Thyroid gland (tissue), 4 donors: ENCODE measurements at regions not wholly inside any gene's neighbourhood (a gene's known extent, or its start where the extent isn't known, plus 50 kb on each side); places are given as distances from the start of the nearest gene placed in this dataset.

Experiments used
- DNase-seq, 2 donors: peaks; one replicate each; pipeline ENCODE4 v3.0.0-alpha.2; 2019
- H3K27ac ChIP-seq, 3 donors: fragments of 200-600 bp; sonication (generic); 1 replicate in 2 of 3; 2 replicates in 1 of 3; pipeline ENCODE4 v1.5.1; 2016 to 2019; ENCODE audit warnings: mild to moderate bottlenecking in 1 of 3, moderate library complexity in 1 of 3
- H3K27me3 ChIP-seq: fragments of 200-600 bp; sonication (generic); one replicate; pipeline ENCODE4 v1.5.1; 2019
- H3K36me3 ChIP-seq, 2 donors: fragments of 200-600 bp; sonication (generic); one replicate each; pipeline ENCODE4 v1.5.1; 2016 to 2019
- H3K4me1 ChIP-seq, 2 donors: fragments of 200-600 bp; sonication (generic); one replicate each; pipeline ENCODE4 v1.5.1; 2017 to 2019
- H3K4me3 ChIP-seq, 3 donors: fragments of 200-600 bp; sonication (generic); replicated peaks in 1 of 3; 1 replicate in 2 of 3; 2 replicates in 1 of 3; pipeline ENCODE4 v1.5.1; 2016; ENCODE audit warnings: mild to moderate bottlenecking in 1 of 3
- H3K9me3 ChIP-seq: fragments of 200-600 bp; sonication (generic); one replicate; pipeline ENCODE4 v1.5.1; 2017
- POLR2A ChIP-seq, 2 donors: fragments of 450-650 bp; IDR thresholded peaks; one replicate each; pipeline ENCODE4 v1.6.1; 2017; ENCODE audit warnings: antibody characterized with exemption in 2 of 2, mild to moderate bottlenecking in 2 of 2, moderate library complexity in 1 of 2
- WGBS, 2 donors: methylation state at CpG; one replicate each; pipeline ENCODE4 v1.1.5; 2017; 5-methylcytosine and 5-hydroxymethylcytosine counted together
- intact Hi-C: fragments of 100-400 bp; cut with DNase I; formaldehyde crosslinking; loops from one replicate; pipeline ENCODE4 v1.15.1; 2023
- TF ChIP-seq, protein P1 (sequence below), 6 experiments: fragments of 200-600 bp in 3 of 6; fragments of 450-650 bp in 3 of 6; sonication (generic) in 3 of 6; IDR thresholded peaks; one replicate each; pipeline ENCODE4 v1.5.1; 2016 to 2019; ENCODE audit warnings: antibody characterized with exemption in 6 of 6, mild to moderate bottlenecking in 2 of 6, inconsistent platforms in 1 of 6, moderate library complexity in 1 of 6

DNA sequence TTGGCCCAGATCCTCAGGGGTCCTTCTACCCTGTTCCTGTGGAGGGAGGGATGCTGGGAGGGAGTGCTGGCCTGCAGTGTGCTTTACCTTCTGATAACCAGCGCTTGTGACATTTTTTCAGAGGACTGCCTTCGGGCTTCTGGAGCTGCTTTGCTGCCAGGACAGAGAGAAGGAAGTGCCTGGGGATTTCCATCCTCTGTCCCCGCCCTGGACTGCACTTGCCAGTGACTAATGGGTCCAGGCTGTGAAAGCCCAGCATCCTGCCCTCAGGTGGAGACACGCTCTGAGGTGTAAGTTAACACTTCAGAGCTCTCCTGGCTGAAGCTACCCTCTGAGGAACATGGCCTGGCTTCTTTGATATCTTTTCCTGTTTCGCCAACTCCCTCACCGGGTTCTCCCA lies 158.7 kb upstream of the SYT13 start:
- no peaks in the 10 kb centered on the region for H3K36me3 ChIP-seq
- no peak overlapping the region for H3K27ac ChIP-seq
- no peak overlapping the region for H3K4me3 ChIP-seq
- intact Hi-C loops: loop anchor here (5.0 kb wide), 1 partner anchor 217 kb away; no protein-coding TSS in a partner anchor
- DNase-seq: no peak
- 38 to 50% methylated on average over 5 to 6 of the region's 6 CpGs for WGBS, 2 donors
- H3K9me3 ChIP-seq: no peaks in the 10 kb centered on the region
- TF ChIP-seq POLR2A (IDR thresholded peaks at IDR 0.05): no peak
- TF ChIP-seq, protein P1, sequence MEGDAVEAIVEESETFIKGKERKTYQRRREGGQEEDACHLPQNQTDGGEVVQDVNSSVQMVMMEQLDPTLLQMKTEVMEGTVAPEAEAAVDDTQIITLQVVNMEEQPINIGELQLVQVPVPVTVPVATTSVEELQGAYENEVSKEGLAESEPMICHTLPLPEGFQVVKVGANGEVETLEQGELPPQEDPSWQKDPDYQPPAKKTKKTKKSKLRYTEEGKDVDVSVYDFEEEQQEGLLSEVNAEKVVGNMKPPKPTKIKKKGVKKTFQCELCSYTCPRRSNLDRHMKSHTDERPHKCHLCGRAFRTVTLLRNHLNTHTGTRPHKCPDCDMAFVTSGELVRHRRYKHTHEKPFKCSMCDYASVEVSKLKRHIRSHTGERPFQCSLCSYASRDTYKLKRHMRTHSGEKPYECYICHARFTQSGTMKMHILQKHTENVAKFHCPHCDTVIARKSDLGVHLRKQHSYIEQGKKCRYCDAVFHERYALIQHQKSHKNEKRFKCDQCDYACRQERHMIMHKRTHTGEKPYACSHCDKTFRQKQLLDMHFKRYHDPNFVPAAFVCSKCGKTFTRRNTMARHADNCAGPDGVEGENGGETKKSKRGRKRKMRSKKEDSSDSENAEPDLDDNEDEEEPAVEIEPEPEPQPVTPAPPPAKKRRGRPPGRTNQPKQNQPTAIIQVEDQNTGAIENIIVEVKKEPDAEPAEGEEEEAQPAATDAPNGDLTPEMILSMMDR (IDR thresholded peaks at IDR 0.05): no peak
- H3K27me3 ChIP-seq: no peaks in the 10 kb centered on the region
- H3K4me1 ChIP-seq: no peaks in the 10 kb centered on the region

DNA sequence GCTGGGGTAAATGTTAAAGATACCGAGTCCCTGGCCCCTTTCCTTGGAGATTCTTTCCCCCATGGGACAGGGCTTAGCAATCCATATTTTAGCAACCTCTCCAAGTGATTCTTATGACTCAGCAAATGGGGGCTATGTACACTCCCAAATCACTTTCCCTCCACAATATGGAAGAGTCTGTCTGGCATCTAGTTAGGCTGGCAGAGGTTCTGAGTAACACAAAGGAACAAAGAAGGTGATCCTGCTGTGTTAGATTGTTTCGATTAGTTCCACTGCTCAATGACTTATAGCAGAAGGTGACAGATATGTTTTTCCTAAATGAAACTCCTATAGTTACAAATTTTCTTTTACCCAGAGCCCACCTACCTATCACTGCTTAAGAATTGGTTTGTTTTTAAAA lies 154.0 kb upstream of the SYT13 start:
- Histone ChIP-seq H3K4me3 (no peak overlapping the region), H3K27me3 (no peaks in the 10 kb centered on the region), H3K36me3 (no peaks in the 10 kb centered on the region), H3K27ac (no peak overlapping the region), H3K9me3 (no peaks in the 10 kb centered on the region), H3K4me1 (no peaks in the 10 kb centered on the region)
- WGBS, 2 donors: 89 to 94% methylated on average over 2 of the region's 2 CpGs
- TF ChIP-seq, protein P1 (IDR thresholded peaks at IDR 0.05): no peak
- TF ChIP-seq POLR2A (IDR thresholded peaks at IDR 0.05): no peak
- intact Hi-C loops: loop anchor here (5.0 kb wide), 1 partner anchor 213 kb away; no protein-coding TSS in a partner anchor
- DNase-seq: no peak

DNA sequence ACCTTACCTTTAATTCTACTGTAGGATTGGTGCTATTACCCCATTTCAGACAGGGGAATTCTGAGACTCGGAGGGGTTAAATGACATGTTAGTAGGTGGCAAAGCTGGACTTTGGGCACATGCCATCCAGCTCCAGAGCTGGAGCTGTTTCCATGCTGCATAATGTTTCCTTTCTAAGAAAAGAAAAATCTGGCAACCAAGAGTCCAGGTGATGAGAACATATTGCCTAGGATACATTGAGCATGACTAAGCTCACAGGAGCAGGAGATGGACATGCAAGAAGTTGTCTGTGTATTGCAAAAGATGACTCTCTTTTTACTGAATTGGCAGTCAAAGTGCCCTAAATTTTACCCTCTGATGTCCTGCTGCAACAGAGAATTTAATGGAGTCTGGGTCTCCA lies 150.8 kb upstream of the SYT13 start:
- H3K36me3 ChIP-seq: no peaks in the 10 kb centered on the region
- no peak for TF ChIP-seq POLR2A (IDR thresholded peaks at IDR 0.05)
- TF ChIP-seq, protein P1 (IDR thresholded peaks at IDR 0.05): no peak
- no peaks in the 10 kb centered on the region for H3K9me3 ChIP-seq
- no peak overlapping the region for H3K27ac ChIP-seq
- intact Hi-C loops: no loop called here
- H3K4me1 ChIP-seq: no peaks in the 10 kb centered on the region
- no peaks in the 10 kb centered on the region for H3K27me3 ChIP-seq
- DNase-seq: no peak
- 95 to 100% methylated on average over 1 of the region's 1 CpG for WGBS, 2 donors
- no peak overlapping the region for H3K4me3 ChIP-seq

DNA sequence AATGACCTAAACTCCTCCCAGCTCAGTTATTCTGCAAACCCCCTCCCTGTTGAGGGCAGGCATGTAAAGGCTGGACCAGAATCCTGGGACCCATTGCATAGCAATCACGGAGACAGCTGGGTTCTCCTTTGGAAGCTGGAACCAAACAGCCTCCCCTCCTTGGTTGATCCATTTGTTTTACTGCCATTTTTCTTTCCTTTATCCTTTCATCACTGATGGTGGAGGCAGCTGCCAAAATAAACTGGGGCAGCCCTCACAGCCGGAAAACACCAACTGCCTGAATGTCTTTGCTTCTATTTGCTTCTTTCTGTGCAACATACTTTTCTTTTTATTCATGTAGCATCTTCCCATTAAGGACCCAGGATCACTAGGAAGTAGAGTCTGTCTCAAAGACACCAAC lies 150.0 kb upstream of the SYT13 start:
- TF ChIP-seq POLR2A (IDR thresholded peaks at IDR 0.05): no peak
- TF ChIP-seq, protein P1 (IDR thresholded peaks at IDR 0.05): no peak
- no peaks in the 10 kb centered on the region for H3K4me1 ChIP-seq
- no peak overlapping the region for H3K4me3 ChIP-seq
- no peaks in the 10 kb centered on the region for H3K36me3 ChIP-seq
- H3K27ac ChIP-seq: no peak overlapping the region
- no peaks in the 10 kb centered on the region for H3K27me3 ChIP-seq
- 59 to 74% methylated on average over 2 of the region's 2 CpGs for WGBS, 2 donors
- no peaks in the 10 kb centered on the region for H3K9me3 ChIP-seq
- intact Hi-C loops: no loop called here
- no peak for DNase-seq

DNA sequence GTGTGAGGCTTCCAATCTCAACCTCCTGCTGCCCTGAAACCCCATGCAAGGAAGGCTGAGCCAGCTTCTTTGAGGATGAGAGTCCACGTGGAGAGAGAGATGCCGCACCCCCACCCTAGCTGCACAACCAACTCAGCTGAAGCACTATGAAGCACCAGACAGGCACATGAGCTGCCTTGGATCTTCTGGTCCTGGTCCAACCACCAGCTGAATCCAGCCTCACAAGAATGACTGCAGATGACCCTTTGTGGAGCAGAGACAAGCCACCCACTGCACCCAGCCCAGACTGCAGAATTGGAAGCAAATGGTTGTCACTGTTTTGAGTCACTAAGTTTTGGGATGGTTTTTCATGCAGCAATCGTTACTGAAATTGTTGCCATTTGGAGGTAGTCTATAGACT lies 149.6 kb upstream of the SYT13 start:
- H3K4me1 ChIP-seq: no peaks in the 10 kb centered on the region
- H3K9me3 ChIP-seq: no peaks in the 10 kb centered on the region
- 52 to 60% methylated on average over 2 to 3 of the region's 3 CpGs for WGBS, 2 donors
- H3K36me3 ChIP-seq: no peaks in the 10 kb centered on the region
- H3K27ac ChIP-seq: no peak overlapping the region
- no peaks in the 10 kb centered on the region for H3K27me3 ChIP-seq
- intact Hi-C loops: no loop called here
- TF ChIP-seq, protein P1 (IDR thresholded peaks at IDR 0.05): no peak
- TF ChIP-seq POLR2A (IDR thresholded peaks at IDR 0.05): no peak
- no peak overlapping the region for H3K4me3 ChIP-seq
- no peak for DNase-seq
